Superior temporal gyrus (tissue), 1 donor: ENCODE measurements at regions not wholly inside any gene's neighbourhood (a gene's known extent, or its start where the extent isn't known, plus 50 kb on each side); places are given as distances from the start of the nearest gene placed in this dataset.
"Not testable (repeated sequence)": the region's sequence is repeated elsewhere in the genome, so short reads cannot be mapped to it uniquely, and the experiment has no call there.

Source experiments
- DNase-seq: peaks from one replicate; pipeline ENCODE4 v3.0.0-alpha.2; 2016; ENCODE audit errors: extremely low spot score

DNA sequence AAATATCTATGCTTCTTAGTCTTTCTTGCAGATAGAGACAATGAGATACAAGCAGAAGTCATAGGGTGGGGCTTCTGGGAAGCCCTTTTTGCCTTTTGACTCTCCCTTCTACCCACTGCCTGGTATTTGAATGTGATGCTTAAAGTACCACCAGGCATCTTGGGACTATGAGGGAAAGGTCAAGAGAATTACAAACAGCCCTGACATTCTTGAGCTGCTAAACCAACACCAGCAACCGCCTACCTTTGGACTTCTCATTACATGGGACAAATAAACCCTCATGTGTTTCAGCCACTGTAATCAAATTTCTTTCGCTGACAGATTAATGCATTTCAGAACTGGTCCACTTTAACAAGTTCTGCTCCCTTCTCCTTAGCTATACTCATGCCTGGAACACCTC is 112.8 kb downstream of the LUZP4 start:
- no peak for DNase-seq

DNA sequence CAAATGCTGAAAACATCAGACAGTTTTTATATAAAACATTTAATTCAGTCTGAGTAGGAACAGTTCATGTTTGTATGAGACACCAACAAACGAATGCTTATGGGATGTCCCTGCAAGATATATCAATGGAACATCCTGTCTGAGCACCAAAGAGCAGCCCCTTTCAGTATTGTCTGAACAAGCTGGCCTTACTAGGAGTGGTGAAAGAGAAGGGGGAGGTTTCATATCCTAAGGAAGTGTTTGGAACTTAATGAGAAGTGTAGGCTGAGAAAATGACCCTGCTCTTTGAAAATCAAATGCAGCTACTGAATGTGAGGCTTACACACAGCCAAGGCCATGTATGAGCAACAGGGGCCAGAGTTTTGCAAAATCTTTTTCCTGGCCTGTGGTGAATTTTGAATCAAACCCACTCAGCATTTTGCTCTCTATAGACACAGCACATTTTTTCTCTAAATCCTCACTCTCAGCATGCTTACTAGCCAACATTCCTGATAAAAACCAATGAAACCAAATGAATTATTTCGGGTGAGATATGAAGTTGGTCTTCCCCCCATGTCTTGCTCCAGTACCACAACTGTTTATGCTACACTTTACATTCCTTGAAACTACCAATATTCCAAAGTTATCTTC is 119.4 kb downstream of the LUZP4 start:
- no peak for DNase-seq

DNA sequence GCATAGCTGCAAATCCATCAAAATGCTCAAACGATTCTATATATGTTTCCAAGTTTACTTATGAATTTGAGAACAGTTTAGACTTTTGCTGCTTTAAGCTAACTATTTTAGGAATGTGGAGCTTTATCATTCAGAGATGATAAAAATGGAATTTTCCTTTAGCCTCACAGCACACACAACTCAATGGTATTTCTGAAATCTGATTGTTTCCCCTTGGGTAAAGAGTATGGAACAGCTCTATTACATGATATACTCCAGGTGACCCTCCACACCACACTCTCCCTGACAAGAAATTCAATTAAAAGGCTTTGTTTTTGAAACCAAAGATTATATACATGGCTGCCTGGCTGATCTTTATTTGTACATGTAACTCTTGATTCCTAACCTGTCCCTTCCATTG is 120.0 kb downstream of the LUZP4 start:
- no peak for DNase-seq

DNA sequence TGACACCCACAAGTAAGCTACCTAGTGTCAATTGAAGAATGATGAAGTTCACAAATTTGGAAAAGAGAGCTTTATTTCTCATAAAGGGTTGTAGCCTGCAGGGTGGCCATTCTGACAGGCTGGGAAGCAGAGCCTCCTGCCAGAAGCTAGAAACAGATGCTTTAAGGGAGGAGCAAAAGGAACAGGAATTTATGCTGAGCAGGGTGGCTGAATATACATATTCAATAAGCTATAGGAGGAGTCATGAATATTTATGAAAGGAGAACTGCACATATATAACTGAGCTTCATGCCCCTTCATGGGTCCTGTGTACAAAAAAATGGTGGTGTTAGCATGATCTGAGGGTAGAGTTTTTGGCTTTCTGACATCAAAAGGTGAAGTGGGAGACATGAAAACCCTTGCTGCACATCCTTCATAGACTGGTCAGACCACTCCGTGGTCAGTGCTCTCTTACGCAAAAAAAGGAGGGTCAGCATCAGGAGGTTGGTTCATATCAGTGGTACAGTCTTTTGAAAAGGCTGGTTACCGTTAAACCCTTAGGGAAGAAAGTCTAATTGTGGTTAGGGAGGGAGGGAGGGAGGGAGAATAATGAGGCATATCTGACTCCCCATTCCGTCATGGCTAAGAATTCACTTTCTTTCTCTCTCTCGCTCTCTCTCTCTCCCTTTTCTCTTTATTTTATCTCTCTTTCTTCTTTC is 121.4 kb downstream of the LUZP4 start:
- no peak for DNase-seq

DNA sequence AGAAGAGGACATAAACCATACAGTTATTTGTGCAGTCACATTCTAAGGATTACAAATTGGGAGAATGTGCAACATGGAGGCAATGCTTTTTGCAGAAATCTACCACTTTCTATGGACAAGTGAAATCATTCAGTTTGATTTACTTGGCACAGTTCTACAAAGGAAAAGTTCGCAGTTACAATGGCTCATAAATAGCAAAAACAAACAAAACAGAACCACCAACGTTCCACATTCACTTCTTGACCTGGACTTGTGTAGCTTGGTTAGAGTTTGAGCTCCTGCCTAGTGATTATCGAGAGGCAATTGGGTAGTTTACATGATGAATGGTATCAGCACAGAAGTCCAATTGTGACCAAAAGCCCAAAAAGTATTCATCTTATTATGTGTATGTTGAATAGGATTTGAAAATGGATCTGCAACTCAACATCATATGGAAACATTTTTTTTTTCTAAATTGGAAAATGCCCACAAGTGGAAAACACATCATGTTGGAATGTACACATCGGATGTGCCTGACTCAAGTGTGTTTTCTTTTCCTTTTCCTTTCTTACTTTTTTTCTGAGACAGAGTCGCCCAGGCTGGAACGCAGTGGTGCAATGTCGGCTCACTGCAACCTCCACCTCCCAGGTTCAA is 123.8 kb downstream of the LUZP4 start:
- no peak for DNase-seq

DNA sequence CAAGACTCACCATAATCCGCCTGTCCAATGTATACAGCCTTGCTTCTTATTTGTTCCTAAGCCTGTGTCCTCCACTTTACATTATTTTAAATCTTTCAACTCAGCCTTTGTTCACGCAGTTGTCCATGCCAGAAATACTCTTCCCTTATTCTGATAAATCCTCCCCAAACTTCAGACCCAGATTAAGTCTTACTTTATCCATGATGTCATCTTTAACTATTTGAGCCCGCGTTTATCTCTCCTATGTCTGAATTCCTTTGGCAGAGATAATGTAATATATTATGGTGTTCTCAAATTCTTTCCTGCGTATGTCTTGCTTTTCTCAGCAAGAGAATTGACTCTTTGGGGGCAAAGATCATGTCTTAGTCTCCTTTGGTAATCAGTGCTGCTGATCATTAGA is 129.6 kb downstream of the LUZP4 start:
- DNase-seq = no peak

DNA sequence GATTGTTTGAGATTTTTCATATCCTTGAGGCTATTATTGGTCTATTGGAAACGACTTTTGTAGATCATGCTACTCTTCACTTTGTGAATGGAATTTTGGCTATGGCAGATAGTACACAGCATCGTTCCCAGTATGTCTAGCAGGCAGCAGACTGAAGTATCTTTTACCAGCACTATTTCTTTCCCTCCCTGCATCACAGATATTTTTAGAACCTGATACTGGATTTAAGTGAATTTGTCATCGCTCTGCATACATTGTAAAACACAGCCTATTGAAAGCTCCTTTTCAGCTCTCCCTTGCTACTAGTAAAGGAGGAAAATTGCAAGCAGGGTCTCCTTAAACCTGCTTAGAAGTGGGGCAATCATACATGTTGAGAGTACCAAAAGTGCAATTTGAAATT is 133.6 kb downstream of the LUZP4 start:
- DNase-seq = no peak

DNA sequence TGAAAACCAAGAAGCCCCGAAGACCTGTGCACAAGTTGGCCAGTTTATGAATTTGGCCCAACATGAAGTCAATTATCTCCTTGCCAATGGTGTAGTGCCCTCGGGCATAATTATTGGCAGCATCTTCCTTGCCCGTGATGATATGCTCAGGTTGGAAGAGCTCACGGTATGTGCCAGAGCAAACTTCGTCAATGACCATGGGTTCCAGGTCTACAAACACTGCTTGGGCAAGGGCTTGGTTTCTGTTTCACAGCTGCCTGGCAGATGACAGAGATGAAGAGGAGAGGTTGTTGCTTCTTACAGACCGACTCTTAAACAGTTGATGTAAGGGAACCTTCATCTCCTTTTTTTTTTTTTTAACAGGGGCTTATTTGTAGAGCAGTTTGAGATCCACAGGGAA is 135.6 kb upstream of the PLS3 start:
- DNase-seq = no peak

DNA sequence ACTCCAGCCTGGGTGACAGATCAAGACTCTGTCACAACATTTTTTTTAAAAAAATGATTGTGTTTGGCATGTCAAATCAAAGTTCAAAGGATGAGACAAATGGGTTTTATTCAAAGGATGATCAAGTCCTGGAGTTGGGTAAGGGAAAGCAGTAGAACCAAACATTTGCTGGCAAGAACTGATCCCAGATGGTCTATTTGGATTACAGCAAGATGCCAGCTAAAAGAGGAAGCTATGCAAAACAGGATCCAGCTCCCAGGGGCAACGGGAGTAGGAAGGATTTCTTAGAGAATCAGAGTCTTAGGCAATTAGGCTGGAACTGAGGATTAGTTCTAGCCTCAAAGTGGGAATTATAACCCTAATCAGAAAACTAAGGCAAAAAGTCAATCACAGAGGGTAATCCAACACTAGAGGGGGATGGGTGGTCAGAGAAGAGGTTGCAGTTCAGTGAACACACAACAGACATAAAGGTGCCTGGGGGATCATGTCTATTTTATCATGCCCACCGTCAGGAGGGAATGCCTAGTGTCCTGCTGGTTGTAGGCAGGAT is 133.0 kb upstream of the PLS3 start:
- no peak for DNase-seq

DNA sequence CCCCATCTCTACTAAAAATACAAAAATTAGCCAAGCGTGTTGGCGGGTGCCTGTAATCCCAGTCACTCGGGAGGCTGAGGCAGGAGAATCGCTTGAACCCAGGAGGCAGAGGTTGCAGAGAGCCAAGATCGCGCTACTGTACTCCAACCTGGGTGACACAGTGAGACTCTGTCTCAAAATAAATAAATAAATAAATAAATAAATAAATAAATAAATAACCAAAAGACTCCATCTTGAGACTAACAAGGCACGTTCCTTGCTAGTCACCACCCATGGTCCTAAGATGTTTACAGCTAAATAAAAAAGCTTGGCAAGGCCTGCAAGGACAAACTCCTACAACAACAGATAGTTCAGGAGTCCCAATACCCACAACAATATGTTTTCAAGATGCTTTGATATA is 126.1 kb upstream of the PLS3 start:
- not testable (repeated sequence) for DNase-seq

DNA sequence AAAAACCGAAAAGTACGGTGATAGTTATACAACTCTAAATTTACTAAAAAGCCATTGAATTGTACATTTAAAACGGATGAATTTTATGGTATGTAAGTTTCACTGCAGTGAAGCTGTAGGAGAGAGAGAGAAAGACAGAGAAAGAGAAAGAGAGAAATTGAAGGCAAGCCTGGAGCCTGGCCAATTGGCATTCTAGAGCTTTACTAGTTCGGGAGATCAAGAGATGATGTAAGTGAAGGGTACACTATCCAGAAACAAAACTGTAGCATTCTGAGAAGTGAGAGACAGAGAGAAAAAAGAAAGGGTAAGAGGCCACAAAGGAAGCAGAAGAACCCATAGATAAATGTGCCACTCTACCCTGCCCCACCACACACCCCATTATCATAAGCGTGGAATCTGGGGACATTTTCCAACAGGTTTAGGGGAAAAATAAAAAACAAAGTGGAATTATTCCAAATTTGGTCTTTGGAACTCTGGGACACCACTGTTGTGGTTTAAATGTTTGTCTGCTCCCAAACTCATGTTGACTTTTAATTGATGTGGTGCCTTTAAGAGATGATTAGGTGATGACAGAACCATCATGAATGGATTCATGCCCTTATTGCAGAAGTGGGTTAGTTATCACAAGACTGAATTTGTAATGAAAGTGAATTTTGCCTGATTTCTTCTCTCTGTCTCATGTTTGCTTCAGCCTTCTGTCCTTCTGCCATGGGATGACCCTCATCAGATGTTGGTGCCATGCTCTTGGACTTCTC is 123.0 kb upstream of the PLS3 start:
- DNase-seq = no peak

DNA sequence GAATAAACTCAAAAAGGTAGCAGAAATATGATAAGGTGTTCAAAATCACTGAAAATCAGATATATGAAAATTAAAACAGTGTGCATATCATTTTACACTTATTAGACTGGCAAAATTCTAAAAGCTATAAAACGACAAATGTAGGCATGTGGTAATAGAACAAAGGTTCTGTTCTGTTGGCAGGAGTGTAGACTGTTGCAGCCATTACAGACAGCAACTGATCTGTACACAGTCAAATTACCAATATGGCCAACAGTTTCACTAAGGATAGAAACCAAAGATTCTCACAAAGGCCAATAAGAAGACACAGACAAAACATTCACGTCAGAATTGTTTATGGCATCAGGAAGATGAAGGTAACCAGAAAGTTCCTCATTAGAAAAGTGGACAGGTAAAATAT is 112.8 kb upstream of the PLS3 start:
- no peak for DNase-seq

DNA sequence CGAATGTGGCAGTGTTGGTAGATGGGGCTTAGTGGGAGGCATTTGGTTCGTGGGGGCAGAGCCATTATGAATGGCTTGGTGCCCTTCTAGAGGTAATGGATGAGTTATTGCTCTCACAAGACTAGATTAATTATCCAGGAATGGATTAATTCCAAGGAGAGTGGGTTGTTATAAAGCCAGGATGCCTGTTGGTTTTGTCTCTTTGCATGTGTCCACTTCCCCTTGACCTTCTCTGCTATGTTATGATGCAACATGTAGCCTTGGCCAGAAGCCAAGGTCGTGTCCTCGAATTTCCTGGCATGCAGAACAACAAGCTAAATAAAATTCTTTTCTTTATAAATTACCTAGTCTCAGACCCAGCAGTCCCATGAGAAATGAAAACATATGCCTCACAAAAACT is 111.2 kb upstream of the PLS3 start:
- no peak for DNase-seq

DNA sequence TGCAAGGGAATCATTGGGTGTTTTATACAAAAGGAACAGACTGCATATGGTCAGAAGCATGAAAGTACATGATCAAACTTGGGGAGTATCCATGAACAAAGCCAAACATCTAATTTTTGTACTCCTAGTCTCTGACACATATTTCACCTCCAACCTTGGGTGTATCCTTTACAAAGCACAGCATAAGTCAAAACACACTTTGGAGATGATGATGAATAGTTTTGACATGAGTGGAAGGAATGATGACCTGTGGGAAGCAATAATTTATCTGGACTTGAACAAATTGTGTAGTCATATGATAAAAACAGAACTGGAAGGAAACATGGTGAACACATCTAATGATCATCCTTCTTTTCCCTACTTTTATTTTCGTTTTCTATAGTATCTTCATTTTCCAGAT is 108.7 kb upstream of the PLS3 start:
- DNase-seq = no peak

DNA sequence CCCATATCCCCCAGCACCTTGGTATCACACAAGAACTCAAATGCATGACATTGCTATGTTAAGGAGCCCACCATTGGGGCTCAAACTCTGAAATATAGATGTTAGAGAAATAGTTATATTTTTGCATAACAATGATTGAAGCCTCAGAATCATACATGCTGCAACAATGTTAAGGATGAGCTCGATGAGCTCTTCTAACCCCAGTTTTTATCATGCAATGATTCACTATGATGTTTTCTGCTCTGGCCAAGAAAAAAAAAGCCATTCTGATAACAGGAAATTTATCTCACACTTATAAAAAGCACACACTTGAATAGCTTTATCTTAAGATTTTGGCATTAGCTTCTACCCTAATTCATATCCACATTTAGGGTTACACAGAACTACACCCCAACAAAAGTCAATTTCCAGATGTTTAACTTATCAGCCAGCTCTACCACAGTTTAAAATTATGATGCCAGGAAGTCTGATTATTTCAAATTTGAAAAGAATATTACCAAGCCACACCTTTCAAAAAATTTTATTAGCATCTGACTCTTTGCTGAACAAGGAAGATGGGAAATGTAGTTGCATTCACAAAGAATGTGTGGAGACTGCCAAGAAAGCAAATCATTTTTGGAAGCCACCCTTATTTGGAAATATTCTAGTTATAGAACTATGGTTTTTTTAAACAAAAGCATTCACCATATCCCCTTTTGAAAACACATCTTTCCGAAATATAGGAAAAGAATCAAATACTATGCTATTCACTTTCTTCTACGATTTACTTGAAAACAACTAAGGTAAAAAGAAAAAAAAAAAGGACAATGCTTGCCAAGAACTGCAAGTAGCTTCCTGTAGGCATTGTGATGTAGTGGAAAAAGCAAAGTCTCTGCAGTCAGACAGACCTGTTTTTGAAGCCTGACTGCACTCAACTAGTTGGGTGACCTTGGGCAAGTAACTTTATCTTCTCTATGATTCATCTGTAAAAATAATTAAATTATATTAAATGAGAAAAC is 100.8 kb upstream of the PLS3 start:
- no peak for DNase-seq

DNA sequence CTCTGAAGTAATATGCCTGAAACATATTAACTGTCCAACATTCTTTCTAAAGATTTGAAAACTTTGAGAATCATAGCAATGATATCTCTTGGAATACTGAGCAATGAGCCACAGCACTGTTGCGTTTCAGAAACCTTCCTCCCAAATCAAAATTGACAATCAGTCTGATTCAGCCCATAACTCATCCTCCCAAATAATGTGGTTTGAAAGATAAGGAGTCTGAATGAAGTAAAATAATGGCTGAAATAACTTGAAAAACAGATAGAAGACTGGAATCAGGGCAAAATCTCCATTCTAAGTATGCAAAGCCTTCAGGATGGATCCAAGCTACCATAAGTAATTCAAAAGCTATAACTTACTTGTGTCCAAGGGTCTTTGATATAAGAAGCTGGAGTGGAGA is 98.6 kb upstream of the PLS3 start:
- no peak for DNase-seq

DNA sequence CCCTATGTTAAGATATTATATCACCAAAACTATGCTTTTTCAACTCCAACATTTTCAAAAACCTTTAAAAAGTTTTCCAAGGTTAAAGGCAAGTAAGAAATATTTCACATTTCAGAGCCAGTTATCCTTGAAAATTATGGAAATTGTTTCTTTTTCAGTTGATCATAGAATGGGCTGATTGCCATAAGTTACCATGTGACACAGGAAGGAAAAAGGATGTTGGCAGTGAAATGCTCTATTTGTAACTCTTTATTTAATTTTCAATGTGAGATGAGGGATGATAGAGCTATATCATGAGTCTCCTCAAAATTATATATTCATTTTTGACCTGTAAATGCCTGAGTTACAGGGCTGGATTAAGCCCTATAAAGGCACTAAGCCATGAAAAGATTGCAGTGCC is 93.0 kb upstream of the PLS3 start:
- no peak for DNase-seq

DNA sequence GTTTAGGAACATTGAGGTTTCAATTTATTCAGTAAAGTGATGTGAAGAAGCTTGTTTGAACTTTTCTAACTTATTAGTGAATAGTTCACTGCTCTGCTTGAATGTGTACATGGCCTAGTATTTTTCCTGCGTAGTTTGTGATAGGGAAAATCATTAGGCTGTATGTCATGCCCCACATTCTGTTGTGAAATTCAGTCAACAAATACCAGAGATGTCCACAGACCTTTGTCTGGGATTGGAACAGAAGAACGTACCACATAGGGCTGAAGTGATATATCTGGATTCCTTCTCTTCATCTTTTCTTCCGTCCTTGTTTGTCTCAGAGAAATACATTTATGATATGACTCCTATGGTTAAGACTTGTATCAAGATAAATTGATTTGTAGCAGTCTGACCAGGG is 88.8 kb upstream of the PLS3 start:
- no peak for DNase-seq

DNA sequence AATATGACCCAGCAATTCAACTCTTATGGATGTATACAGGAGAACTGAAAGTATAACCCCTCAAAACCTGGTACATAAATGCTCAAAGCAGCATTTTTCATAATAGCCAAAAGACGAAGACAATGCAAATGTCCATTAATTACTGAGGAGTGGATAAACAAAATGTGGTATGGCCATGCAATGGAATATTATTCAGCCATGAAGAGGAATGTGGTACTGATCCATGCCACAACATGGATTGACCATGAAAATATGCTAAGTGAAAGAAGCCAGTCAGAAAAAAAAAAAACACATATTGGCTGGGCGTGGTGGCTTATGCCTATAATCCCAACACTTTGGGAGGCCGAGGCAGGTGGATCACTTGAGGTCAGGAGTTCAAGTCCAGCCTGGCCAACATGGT is 74.5 kb upstream of the PLS3 start:
- no peak for DNase-seq

DNA sequence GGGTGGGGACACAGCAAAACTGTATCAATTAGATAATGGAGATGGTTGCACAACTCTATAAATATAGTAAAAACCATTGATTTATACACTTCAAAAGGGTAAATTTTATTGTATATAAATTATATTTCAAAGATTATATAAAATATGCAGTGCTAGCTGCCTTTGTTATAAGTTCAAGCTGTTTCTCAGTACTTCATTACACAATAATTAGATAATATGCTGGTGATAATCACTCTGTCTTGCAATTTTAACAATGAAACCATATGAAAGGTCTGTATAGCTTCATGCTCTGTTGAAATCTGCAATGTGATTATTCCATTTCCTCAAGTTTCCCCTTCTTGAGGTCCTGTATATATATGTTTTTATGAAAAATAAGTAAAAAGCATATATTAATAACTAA is 73.4 kb upstream of the PLS3 start:
- no peak for DNase-seq

DNA sequence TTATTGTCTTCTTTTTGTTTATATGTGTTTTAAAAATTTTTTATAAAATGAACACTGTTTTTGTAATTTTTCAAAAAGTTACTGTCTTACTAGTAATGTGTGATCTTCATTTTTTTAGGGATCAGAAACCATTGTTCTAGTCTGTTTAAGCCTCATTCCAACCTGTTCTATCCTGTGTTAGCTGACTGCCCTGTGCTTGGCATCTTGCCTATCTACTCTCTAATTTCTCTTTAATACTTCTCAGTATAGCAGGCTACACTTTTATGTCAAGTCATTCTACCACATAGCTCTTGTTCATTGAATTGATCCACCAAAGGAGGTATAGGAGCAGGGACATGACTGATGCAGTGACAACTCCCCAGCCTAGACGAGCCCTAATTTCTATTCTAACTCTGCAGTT is 70.2 kb upstream of the PLS3 start:
- DNase-seq = no peak
